BJ (cell line): ENCODE measurements at regions not wholly inside any gene's neighbourhood (a gene's known extent, or its start where the extent isn't known, plus 50 kb on each side); places are given as distances from the start of the nearest gene placed in this dataset.
"Not testable (repeated sequence)": the region's sequence is repeated elsewhere in the genome, so short reads cannot be mapped to it uniquely, and the experiment has no call there.

Source experiments
- CTCF ChIA-PET: fragments of 350-600 bp; formaldehyde crosslinking; extraction: SDS; loops from one replicate; lab custom pipeline; 2021; ENCODE audit warnings: antibody characterized with exemption, inconsistent platforms; lab: Yijun Ruan, JAX
- POLR2A ChIA-PET: fragments of 300-600 bp; sonication (Branson Sonifier 250); formaldehyde crosslinking; extraction: SDS; loops from one replicate; lab custom pipeline; 2021; ENCODE audit warnings: antibody characterized with exemption; lab: Charles Lee
- DNase-seq: peaks from one replicate; pipeline ENCODE4 v3.0.0-alpha.2; 2011; ENCODE audit warnings: low read depth
- H3K27me3 ChIP-seq: 2 replicates; pipeline ENCODE4 v1.6.0; 2011; ENCODE audit warnings: low read length; ENCODE audit not compliant: control insufficient read depth, insufficient read depth
- H3K36me3 ChIP-seq: 2 replicates; pipeline ENCODE4 v1.5.1; 2011; ENCODE audit warnings: low read length; ENCODE audit not compliant: control insufficient read depth, insufficient read depth
- H3K4me3 ChIP-seq: 2 replicates; pipeline ENCODE4 v1.5.1; 2011; ENCODE audit warnings: low read depth, mild to moderate bottlenecking, control low read depth, low read length
- CTCF ChIP-seq: IDR thresholded peaks from 2 replicates; pipeline ENCODE4 v1.5.1; 2011; ENCODE audit warnings: low read depth, mild to moderate bottlenecking, control low read depth, inconsistent platforms, low read length, moderate library complexity; ENCODE audit not compliant: insufficient read depth

GRCh38 chr16:11414815-11415775, 69.8 kb downstream of the RMI2 start:
- H3K36me3 ChIP-seq, result no peaks in the 10 kb centered on the region
- no peak overlapping the region for H3K4me3 ChIP-seq
- ChIA-PET CTCF (no interaction called here), POLR2A (no interaction called here)
- no peak for DNase-seq
- no peak for TF ChIP-seq CTCF
- no peaks in the 10 kb centered on the region for H3K27me3 ChIP-seq

- no peaks in the 10 kb centered on the region for H3K27me3 ChIP-seq
- POLR2A ChIA-PET, result no interaction called here
- no peaks in the 10 kb centered on the region for H3K36me3 ChIP-seq
- CTCF ChIA-PET, result no interaction called here
- no peak overlapping the region for H3K4me3 ChIP-seq
- TF ChIP-seq CTCF, result no peak
- DNase-seq, result no peak
Measured at GRCh38 chr16:11416228-11417001, 71.2 kb downstream of the RMI2 start.

GRCh38 chr16:11417487-11417886, 72.2 kb downstream of the RMI2 start:
- Histone ChIP-seq H3K36me3 (no peaks in the 10 kb centered on the region), H3K4me3 (no peak overlapping the region), H3K27me3 (no peaks in the 10 kb centered on the region)
- DNase-seq, result no peak
- ChIA-PET POLR2A (no interaction called here), CTCF (interaction anchor here (0.6 to 0.7 kb wide), 2 partner anchors 9 to 297 kb away, joined by 3 read pairs; no protein-coding TSS in a partner anchor)
- TF ChIP-seq CTCF, result no peak

- Histone ChIP-seq H3K27me3 (no peaks in the 10 kb centered on the region), H3K36me3 (no peaks in the 10 kb centered on the region), H3K4me3 (no peak overlapping the region)
- DNase-seq, result no peak
- ChIA-PET CTCF (no interaction called here), POLR2A (no interaction called here)
- TF ChIP-seq CTCF, result no peak
Measured at GRCh38 chr16:11418506-11418905, 73.2 kb downstream of the RMI2 start.

- H3K27me3 ChIP-seq, H3K36me3 ChIP-seq, POLR2A ChIA-PET, H3K4me3 ChIP-seq, CTCF ChIA-PET, DNase-seq: not testable (repeated sequence)
Measured at GRCh38 chr16:11420067-11420466, 74.8 kb downstream of the RMI2 start.
